Osteoblast (primary cell): ENCODE measurements at regions not wholly inside any gene's neighbourhood (a gene's known extent, or its start where the extent isn't known, plus 50 kb on each side); places are given as distances from the start of the nearest gene placed in this dataset.

Experiments
- DNase-seq: peaks from one replicate; pipeline ENCODE4 v3.0.0; 2011; ENCODE audit warnings: low spot score, mixed read lengths; ENCODE audit not compliant: insufficient read length; ENCODE audit errors: missing footprints
- H2AFZ ChIP-seq: 2 replicates; pipeline ENCODE4 v1.6.0; 2011; ENCODE audit warnings: mild to moderate bottlenecking, low read length
- H3K27ac ChIP-seq: 2 replicates; pipeline ENCODE4 v1.5.1; 2011; ENCODE audit warnings: mild to moderate bottlenecking, low read depth, low read length, moderate library complexity
- H3K27me3 ChIP-seq: 2 replicates; pipeline ENCODE4 v1.6.0; 2012; ENCODE audit warnings: mild to moderate bottlenecking, control low read depth, inconsistent platforms, low read length, moderate library complexity; ENCODE audit not compliant: insufficient read depth
- H3K36me3 ChIP-seq: 2 replicates; pipeline ENCODE4 v1.5.1; 2011; ENCODE audit warnings: mild to moderate bottlenecking, low read length, control low read depth, moderate library complexity; ENCODE audit not compliant: insufficient read depth
- H3K4me1 ChIP-seq: 2 replicates; pipeline ENCODE4 v1.5.1; 2011; ENCODE audit warnings: mild to moderate bottlenecking, low read length, control low read depth, moderate library complexity; ENCODE audit not compliant: insufficient read depth
- H3K4me2 ChIP-seq: 2 replicates; pipeline ENCODE4 v1.6.0; 2011; ENCODE audit warnings: mild to moderate bottlenecking, low read length; ENCODE audit not compliant: insufficient read depth
- H3K4me3 ChIP-seq: fragments of 200-600 bp; sonication (generic); 3 replicates; pipeline ENCODE4 v1.5.1; 2012; ENCODE audit warnings: mild to moderate bottlenecking, low read length, inconsistent platforms; ENCODE audit not compliant: insufficient read depth
- H3K79me2 ChIP-seq: 2 replicates; pipeline ENCODE4 v1.6.0; 2012; ENCODE audit warnings: mild to moderate bottlenecking, low read length, control low read depth, inconsistent platforms; ENCODE audit not compliant: insufficient read depth
- H3K9me3 ChIP-seq: 2 replicates; pipeline ENCODE4 v1.5.1; 2011; ENCODE audit warnings: low read depth, low read length, control low read depth
- H4K20me1 ChIP-seq: 2 replicates; pipeline ENCODE4 v1.6.0; 2012; ENCODE audit warnings: mild to moderate bottlenecking, low read length, control low read depth; ENCODE audit not compliant: insufficient read depth
- CTCF ChIP-seq: IDR thresholded peaks from 2 replicates; pipeline ENCODE4 v1.5.1; 2011; ENCODE audit warnings: mild to moderate bottlenecking, low read depth, low read length, moderate library complexity; ENCODE audit errors: extremely low read depth

GRCh38 chr5:3828761-3829160 lies 233.1 kb downstream of the IRX1 start:
- Histone ChIP-seq H3K27ac (no peak overlapping the region), H3K27me3 (no peaks in the 10 kb centered on the region), H3K36me3 (no peaks in the 10 kb centered on the region), H4K20me1 (no peaks in the 10 kb centered on the region), H3K79me2 (no peaks in the 10 kb centered on the region), H3K4me1 (no peaks in the 10 kb centered on the region), H3K4me2 (no peak overlapping the region), H2AFZ (no peak overlapping the region), H3K4me3 (no peak overlapping the region), H3K9me3 (peaks cover 2% of the 10 kb centered on the region)
- DNase-seq = no peak
- no peak for TF ChIP-seq CTCF

GRCh38 chr5:3833566-3833965 lies 237.9 kb downstream of the IRX1 start:
- TF ChIP-seq CTCF = no peak
- Histone ChIP-seq H3K9me3 (peaks cover 2% of the 10 kb centered on the region), H3K27me3 (no peaks in the 10 kb centered on the region), H3K4me1 (no peaks in the 10 kb centered on the region), H4K20me1 (no peaks in the 10 kb centered on the region), H3K79me2 (no peaks in the 10 kb centered on the region), H2AFZ (no peak overlapping the region), H3K27ac (no peak overlapping the region), H3K4me2 (no peak overlapping the region), H3K36me3 (no peaks in the 10 kb centered on the region), H3K4me3 (no peak overlapping the region)
- DNase-seq = peak; percentile 49

GRCh38 chr5:3835811-3836210 lies 240.2 kb downstream of the IRX1 start:
- Histone ChIP-seq H3K4me2 (no peak overlapping the region), H3K4me3 (no peak overlapping the region)

GRCh38 chr5:3836528-3836927 lies 240.9 kb downstream of the IRX1 start:
- no peaks in the 10 kb centered on the region for H3K9me3 ChIP-seq
- H3K4me1 ChIP-seq = no peaks in the 10 kb centered on the region
- H3K79me2 ChIP-seq = no peaks in the 10 kb centered on the region
- H3K27me3 ChIP-seq = no peaks in the 10 kb centered on the region
- no peak for TF ChIP-seq CTCF
- H2AFZ ChIP-seq = no peak overlapping the region
- no peak overlapping the region for H3K4me3 ChIP-seq
- H3K27ac ChIP-seq = no peak overlapping the region
- no peaks in the 10 kb centered on the region for H3K36me3 ChIP-seq
- H3K4me2 ChIP-seq = no peak overlapping the region
- no peaks in the 10 kb centered on the region for H4K20me1 ChIP-seq
- no peak for DNase-seq

More at GRCh38 chr5:3835811-3836210, 240.2 kb downstream of the IRX1 start:
- Histone ChIP-seq H2AFZ (no peak overlapping the region), H3K4me1 (no peaks in the 10 kb centered on the region), H3K36me3 (no peaks in the 10 kb centered on the region), H3K27me3 (no peaks in the 10 kb centered on the region), H3K27ac (no peak overlapping the region), H3K79me2 (no peaks in the 10 kb centered on the region), H3K9me3 (no peaks in the 10 kb centered on the region), H4K20me1 (no peaks in the 10 kb centered on the region)
- no peak for DNase-seq
- no peak for TF ChIP-seq CTCF
